Upper lobe of right lung (tissue), 1 donor: ENCODE measurements at regions not wholly inside any gene's neighbourhood (a gene's known extent, or its start where the extent isn't known, plus 50 kb on each side); places are given as distances from the start of the nearest gene placed in this dataset.
A peak's percentile ranks its signal among the peaks of the same experiment; 100 is the strongest.
"Not testable (repeated sequence)": the region's sequence is repeated elsewhere in the genome, so short reads cannot be mapped to it uniquely, and the experiment has no call there.

Experiments
- ATAC-seq: fragments of 200-7000 bp; cut with Tn5 transposase; one replicate; pipeline ENCODE4 v1.9.1; 2020; ENCODE audit warnings: mild to moderate bottlenecking, moderate library complexity
- DNase-seq: peaks from one replicate; pipeline ENCODE4 v3.0.0-alpha.2; 2020
- H3K27ac ChIP-seq: fragments of 200-600 bp; one replicate; pipeline ENCODE4 v1.8.0; 2022
- H3K27me3 ChIP-seq: fragments of 200-600 bp; one replicate; pipeline ENCODE4 v1.8.0; 2022; ENCODE audit warnings: mild to moderate bottlenecking
- H3K36me3 ChIP-seq: fragments of 200-600 bp; one replicate; pipeline ENCODE4 v1.8.0; 2022
- H3K4me1 ChIP-seq: fragments of 200-600 bp; one replicate; pipeline ENCODE4 v1.8.0; 2022
- H3K4me3 ChIP-seq: fragments of 200-600 bp; one replicate; pipeline ENCODE4 v1.8.0; 2022; ENCODE audit warnings: mild to moderate bottlenecking
- H3K9me3 ChIP-seq: fragments of 200-600 bp; one replicate; pipeline ENCODE4 v1.8.0; 2022
- intact Hi-C: fragments of 100-400 bp; cut with DNase I; formaldehyde crosslinking; loops from one replicate; pipeline ENCODE4 v1.11.0; 2022
- TF ChIP-seq, protein P1 (sequence below): fragments of 200-600 bp; IDR thresholded peaks from one replicate; pipeline ENCODE4 v1.8.0; 2022; ENCODE audit warnings: antibody characterized with exemption
- donor health status: DM: no; HTN: yes; CAD: no; lungs with severe emphysema.

DNA sequence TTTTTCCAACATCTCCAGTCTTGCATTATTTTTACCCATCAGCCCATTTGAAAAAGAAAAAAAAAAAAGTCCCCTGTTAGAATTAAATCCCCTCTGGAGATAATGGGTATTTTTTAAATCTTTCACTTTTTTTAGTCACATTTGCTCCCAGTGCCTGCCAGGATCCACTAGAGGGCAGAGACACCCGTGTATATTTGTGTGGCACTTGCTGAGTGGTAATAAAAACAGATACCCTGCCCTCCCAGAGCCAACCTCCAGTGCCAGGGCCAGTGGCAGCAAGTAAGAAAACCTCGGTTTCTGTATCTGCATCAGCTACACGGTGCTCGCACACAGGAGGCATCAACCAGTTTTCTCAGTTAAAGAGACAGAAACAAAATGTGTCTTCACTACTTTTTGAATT is 135.1 kb upstream of the DUSP22 start:
- intact Hi-C loops, H3K27ac ChIP-seq, H3K9me3 ChIP-seq, H3K36me3 ChIP-seq, H3K4me3 ChIP-seq, ATAC-seq, H3K4me1 ChIP-seq, DNase-seq: not testable (repeated sequence)
- peaks cover 33% of the 10 kb centered on the region for H3K27me3 ChIP-seq
- TF ChIP-seq, protein P1, sequence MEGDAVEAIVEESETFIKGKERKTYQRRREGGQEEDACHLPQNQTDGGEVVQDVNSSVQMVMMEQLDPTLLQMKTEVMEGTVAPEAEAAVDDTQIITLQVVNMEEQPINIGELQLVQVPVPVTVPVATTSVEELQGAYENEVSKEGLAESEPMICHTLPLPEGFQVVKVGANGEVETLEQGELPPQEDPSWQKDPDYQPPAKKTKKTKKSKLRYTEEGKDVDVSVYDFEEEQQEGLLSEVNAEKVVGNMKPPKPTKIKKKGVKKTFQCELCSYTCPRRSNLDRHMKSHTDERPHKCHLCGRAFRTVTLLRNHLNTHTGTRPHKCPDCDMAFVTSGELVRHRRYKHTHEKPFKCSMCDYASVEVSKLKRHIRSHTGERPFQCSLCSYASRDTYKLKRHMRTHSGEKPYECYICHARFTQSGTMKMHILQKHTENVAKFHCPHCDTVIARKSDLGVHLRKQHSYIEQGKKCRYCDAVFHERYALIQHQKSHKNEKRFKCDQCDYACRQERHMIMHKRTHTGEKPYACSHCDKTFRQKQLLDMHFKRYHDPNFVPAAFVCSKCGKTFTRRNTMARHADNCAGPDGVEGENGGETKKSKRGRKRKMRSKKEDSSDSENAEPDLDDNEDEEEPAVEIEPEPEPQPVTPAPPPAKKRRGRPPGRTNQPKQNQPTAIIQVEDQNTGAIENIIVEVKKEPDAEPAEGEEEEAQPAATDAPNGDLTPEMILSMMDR: peak; percentile 26

DNA sequence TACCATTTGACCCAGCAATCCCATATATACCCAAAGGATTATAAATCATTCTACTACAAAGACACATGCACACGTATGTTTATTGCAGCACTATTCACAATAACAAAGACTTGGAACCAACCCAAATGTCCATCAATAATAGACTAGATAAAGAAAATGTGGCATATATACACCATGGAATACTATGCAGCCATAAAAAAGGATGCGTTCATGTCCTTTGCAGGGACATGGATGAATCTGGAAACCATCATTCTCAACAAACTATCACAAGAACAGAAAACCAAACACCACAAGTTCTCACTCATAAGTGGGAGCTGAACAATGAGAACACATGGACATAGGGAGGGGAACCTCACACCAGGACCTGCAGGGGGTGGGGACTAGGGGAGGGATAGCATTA is 130.6 kb upstream of the DUSP22 start:
- H3K27ac ChIP-seq, H3K4me1 ChIP-seq, H3K36me3 ChIP-seq, ATAC-seq, intact Hi-C loops, H3K9me3 ChIP-seq, H3K4me3 ChIP-seq, DNase-seq: not testable (repeated sequence)
- H3K27me3 ChIP-seq: peaks cover 13% of the 10 kb centered on the region

DNA sequence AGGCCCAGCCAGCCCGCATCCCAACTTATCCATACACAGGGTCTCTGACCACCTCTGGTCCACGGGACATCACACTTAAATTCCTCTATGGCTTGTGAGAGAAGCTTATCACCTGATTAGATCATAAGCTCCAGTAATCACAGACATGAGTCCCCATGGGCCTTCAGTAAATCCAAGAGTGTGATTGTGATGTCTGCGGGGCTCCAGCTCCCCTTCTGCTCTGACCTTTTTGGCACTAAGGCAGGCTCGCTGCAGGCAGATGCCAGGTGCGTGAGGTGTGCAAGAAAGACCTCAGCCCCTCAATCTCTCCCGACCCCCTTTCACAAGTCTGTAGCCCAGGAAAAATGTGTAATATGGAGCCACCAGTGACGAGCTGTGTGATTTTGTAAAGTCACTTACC is 127.6 kb upstream of the DUSP22 start:
- Histone ChIP-seq H3K36me3 (no peaks in the 10 kb centered on the region), H3K9me3 (no peaks in the 10 kb centered on the region), H3K27me3 (no peaks in the 10 kb centered on the region), H3K4me3 (no peak overlapping the region), H3K27ac (no peak overlapping the region), H3K4me1 (no peaks in the 10 kb centered on the region)
- ATAC-seq (no peak), DNase-seq (no peak)
- intact Hi-C loops: no loop called here
- TF ChIP-seq, protein P1: no peak

DNA sequence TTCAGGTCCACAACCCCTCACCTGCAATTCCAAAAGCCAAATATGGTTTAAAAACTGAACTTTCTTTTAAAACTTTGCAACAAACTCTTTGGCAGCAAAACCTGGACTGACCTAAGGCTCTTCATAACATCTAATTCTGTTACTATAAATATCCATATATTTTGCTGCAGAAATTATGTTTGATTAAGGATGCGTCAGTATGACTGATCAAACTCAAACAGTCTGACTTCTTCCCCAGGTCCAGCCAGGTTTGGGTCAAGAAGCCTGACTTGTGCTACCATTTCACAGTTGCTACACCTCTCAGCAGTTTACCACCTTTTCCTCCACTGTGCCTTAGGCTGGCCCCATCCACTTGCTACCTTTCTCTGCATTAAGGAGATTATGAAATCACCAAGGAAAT is 127.0 kb upstream of the DUSP22 start:
- TF ChIP-seq, protein P1: no peak
- H3K9me3 ChIP-seq: no peaks in the 10 kb centered on the region
- no peaks in the 10 kb centered on the region for H3K36me3 ChIP-seq
- ATAC-seq: no peak
- no peak overlapping the region for H3K27ac ChIP-seq
- H3K27me3 ChIP-seq: no peaks in the 10 kb centered on the region
- intact Hi-C loops: no loop called here
- DNase-seq: no peak
- no peak overlapping the region for H3K4me3 ChIP-seq
- no peaks in the 10 kb centered on the region for H3K4me1 ChIP-seq

DNA sequence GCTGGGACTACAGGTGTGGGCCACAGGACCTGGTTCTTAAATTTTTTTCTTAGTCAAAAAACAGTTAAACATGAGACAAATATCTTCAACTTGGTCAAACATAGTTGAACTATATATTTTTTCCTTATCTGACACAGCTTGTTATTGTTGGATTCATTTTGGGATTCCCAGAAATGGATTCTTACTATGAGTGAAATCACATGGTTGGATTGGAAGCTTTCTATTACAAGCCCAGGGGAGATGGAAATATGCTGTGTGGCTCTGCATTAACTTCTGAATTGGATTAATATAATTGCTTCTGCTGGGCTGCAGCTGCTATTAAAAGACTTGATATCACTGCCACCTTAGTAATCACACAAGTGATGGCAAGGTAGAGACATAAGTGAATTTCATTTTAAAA is 126.4 kb upstream of the DUSP22 start:
- intact Hi-C loops: no loop called here
- DNase-seq: no peak
- Histone ChIP-seq H3K4me1 (no peaks in the 10 kb centered on the region), H3K36me3 (no peaks in the 10 kb centered on the region), H3K9me3 (no peaks in the 10 kb centered on the region), H3K27me3 (no peaks in the 10 kb centered on the region), H3K4me3 (no peak overlapping the region), H3K27ac (no peak overlapping the region)
- TF ChIP-seq, protein P1: no peak
- no peak for ATAC-seq

DNA sequence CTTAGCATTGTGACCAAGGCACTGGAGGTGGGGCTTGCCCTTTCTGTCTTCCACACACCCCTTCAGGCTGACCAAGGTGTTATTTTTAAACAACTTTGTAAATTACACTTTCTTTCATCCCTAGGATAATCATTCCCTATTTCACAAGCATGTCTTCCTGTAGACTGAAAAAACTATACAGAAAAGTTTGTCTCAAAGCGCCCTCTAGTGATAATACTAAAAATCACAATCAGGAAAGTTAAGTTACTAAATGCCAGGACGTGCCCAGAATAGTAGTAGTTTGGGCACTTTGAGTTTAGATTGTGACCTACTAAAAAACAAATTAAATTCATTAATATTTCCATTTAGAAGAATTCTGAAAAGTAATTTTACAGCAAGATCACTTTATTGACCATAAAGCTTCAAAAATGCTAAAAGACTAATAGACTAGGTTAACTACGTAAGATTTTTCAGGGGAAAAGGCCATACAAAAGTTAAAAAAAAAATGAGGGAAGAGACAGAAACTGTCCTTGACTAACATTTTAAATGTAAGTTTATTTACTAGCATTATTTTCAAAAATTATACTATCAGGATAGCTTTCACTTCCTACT is 123.3 kb upstream of the DUSP22 start:
- H3K9me3 ChIP-seq: no peaks in the 10 kb centered on the region
- DNase-seq (no peak), ATAC-seq (peak; percentile 72)
- H3K27me3 ChIP-seq: no peaks in the 10 kb centered on the region
- no peak overlapping the region for H3K27ac ChIP-seq
- intact Hi-C loops: no loop called here
- TF ChIP-seq, protein P1: peak; percentile 79
- no peaks in the 10 kb centered on the region for H3K36me3 ChIP-seq
- no peak overlapping the region for H3K4me3 ChIP-seq
- H3K4me1 ChIP-seq: no peaks in the 10 kb centered on the region
